VCaP (cell line): ENCODE measurements at regions not wholly inside any gene's neighbourhood (a gene's known extent, or its start where the extent isn't known, plus 50 kb on each side); places are given as distances from the start of the nearest gene placed in this dataset.

Experiments used
- H3K27ac ChIP-seq: fragments of 450-650 bp; 2 replicates; pipeline ENCODE4 v1.5.1; 2017
- TF ChIP-seq, protein P1 (sequence below): fragments of 450-650 bp; conservative IDR thresholded peaks from 2 replicates; pipeline ENCODE4 v1.5.1; 2017; ENCODE audit warnings: mild to moderate bottlenecking, moderate library complexity

DNA sequence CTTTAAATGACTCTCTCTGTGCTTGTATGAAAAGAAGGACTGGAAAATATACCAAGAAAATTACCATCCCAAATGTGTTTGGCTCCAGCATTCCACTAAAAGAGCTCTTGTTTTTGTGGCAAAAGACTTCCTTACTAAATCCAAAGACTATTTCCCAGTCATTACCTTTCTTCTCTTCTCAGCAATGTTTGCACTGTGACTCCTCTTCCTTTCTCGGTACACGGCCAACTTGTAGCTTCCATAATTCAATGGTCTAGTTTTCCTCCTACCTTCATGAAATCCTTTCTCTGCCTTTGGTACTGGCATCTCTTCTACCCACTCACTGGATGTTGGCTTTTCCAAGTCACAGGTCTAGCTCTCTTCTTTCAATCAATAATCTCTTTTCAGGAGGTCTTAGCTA is 568.5 kb upstream of the JAG1 start:
- TF ChIP-seq, protein P1, sequence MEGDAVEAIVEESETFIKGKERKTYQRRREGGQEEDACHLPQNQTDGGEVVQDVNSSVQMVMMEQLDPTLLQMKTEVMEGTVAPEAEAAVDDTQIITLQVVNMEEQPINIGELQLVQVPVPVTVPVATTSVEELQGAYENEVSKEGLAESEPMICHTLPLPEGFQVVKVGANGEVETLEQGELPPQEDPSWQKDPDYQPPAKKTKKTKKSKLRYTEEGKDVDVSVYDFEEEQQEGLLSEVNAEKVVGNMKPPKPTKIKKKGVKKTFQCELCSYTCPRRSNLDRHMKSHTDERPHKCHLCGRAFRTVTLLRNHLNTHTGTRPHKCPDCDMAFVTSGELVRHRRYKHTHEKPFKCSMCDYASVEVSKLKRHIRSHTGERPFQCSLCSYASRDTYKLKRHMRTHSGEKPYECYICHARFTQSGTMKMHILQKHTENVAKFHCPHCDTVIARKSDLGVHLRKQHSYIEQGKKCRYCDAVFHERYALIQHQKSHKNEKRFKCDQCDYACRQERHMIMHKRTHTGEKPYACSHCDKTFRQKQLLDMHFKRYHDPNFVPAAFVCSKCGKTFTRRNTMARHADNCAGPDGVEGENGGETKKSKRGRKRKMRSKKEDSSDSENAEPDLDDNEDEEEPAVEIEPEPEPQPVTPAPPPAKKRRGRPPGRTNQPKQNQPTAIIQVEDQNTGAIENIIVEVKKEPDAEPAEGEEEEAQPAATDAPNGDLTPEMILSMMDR: no peak
- H3K27ac ChIP-seq: no peak overlapping the region

DNA sequence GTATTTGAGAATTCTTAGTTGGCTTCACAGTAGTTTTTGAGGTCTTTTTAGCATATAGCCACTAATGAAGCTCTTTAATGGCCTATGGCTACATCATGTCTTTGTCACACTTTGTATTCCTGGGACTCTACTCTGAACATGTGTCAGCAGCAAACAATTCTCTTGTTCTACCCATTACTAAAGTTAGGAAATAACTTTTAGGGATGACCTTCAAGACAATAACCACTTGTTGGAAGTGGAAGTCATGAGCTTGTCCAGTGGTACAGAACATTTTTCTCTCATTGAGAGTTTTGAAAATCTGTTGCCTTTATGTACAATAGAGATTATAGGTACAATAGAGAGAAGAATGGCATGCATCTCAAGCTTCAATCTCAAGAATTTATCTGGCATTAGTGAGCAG is 571.6 kb upstream of the JAG1 start:
- TF ChIP-seq, protein P1: no peak
- peak overlapping the region; percentile 51 for H3K27ac ChIP-seq

DNA sequence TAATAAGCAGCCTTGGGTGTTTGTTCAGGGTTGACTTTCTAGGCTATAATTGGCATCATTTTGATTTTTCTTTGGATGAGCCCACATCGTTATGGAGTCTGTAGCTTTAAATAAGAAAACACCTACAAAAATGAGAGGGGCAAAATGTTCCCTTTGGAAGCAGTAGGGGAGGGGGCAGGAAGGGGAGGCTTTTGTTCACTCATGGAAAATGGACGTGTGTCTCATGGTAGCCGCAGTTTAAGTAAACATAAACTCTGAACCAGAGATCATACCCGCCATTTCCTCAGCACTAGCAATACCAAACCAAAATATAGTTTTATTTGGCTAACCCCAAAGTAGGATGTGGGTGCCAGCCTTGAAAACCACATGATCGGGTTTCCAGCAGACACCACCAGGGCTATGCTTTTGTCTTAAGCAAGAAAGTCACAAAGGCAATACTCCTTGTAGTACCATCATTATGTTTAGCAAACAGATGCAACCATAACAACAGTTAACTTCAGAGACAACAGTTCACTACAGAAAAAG is 572.5 kb upstream of the JAG1 start:
- TF ChIP-seq, protein P1: no peak
- peak overlapping the region; percentile 51 for H3K27ac ChIP-seq

DNA sequence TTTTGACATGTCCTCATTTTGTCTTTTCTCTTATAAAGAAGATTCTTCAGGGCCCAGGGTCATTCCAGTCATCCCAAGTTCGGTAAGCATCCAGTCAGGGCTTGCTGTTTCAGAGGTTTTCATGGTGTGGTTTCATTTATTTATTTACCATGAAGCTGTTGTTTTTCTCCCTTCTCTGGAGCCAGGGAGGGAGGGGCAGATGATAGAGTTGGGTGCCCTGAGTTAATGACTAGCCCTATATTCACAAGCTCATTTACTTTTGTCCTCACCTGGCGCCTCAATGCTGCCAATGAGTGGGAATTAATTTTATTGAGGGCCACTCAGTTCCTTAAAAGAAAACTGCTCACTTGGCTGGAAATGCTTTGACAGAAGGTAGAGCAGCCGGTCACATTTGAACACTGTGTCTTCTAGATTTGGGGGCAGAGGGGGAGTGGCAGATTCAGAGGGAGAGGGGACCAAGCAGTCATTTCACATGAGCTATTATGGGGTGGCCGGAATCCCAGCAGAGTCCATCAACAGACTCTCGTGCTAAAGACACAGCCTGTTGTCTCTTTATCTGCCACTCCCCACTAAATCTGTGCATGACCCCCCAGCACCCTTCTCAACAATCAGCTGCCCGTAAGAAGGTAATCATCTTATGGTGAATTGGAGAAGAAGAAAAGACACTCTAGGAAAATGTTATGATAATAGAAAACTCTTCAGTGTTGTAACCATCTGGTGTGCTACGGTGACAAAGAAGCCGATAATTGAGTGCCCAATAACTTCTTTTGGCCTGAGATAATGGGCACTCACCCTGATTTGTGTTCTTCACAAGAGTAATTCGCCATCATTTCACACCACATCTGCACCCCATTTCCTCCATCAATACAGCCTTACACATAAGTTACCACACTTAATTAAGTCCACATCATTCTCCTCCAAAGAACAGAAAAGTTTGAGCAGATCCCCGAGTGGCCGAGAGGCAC is 573.5 kb upstream of the JAG1 start:
- H3K27ac ChIP-seq: no peak overlapping the region
- TF ChIP-seq, protein P1: no peak

DNA sequence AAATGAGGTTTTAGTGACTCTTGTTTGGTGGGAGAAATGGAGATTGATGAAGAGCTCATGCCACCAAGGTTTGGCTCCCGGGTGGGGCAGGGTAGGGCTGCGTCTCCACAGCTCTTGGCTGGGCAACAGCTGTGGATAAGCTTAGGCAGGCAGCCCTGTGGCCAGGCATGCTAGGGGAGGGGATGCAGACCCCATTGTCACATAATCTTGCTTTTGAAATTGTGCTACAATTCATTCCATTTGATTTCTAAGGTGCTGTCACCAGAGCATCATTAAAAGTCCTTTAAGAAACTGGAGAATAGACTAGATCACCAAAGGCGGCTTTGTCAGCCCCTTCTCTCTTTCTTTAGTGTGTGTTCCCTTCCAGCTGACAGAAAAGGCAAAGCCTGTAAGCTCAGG is 574.2 kb upstream of the JAG1 start:
- no peak overlapping the region for H3K27ac ChIP-seq
- TF ChIP-seq, protein P1: no peak

DNA sequence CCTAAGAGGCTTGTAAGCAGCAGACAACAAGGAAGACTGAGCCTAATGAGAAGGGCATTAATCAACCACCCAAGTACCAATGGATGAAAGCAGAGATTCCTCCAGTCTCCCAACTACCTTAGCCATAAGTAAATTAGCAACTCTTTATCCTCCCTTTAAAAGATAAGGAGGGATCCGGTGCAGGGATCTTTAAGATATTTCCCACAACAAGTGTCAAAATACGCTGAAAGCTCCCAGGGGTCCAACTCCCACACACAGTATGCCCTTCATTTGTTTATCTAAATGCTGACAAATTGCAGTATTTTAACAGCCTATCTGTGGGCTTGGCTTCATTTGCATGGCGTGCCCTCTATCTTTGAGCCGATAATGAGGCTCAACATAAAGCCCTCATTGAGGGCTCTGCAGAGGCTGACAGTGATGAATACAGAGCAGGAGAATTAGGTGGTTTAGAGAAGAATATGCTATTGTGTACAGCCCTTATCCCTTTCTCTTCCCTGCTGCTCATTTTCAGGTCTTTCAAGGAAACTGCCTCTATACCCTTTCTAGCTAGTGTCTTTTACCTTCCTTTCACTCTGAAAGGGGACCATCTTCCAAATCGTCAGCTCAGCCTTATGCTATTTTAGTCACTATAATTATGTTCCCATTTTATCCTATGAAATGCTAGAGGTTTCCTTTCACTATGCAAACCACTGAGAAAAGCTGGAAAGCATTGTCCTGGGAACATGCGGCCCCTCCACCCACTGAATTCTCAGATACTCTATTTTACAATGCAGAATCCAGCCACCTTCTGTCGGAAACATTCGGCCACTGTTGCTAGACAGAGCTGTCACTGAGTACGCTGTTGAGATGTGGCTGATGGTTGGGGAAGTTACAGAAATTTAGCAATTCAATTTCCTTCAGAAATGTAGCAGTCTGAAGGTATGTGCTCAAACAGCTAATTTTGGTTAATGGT is 575.2 kb upstream of the JAG1 start:
- no peak overlapping the region for H3K27ac ChIP-seq
- TF ChIP-seq, protein P1: no peak

DNA sequence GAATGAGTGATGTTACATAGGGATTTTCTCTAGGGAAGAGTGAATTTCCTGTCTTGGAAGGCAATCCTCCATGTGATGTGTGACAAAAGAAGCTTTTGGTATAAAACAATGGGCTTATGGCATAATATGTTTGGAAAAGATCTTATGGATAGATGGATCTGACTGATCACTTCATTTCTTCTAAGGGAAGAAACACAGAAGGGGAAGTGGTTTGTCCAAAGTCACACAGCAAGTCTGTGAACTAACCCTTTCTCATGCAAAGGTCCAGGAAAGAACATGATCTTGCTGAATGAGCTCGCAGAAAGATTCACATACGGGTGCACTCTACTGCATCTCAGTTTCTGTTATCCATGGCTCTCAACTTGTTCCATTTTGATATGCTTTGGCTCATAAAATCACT is 575.9 kb upstream of the JAG1 start:
- TF ChIP-seq, protein P1: no peak
- H3K27ac ChIP-seq: no peak overlapping the region
